Smooth muscle cell (in vitro differentiated cells): ENCODE measurements at regions not wholly inside any gene's neighbourhood (a gene's known extent, or its start where the extent isn't known, plus 50 kb on each side); places are given as distances from the start of the nearest gene placed in this dataset.

Experiments
- DNase-seq: peaks from one replicate; lab custom pipeline; 2025; ENCODE audit not compliant: unreplicated experiment; lab: John Stamatoyannopoulos, UW
- H2AFZ ChIP-seq: fragments of 200-600 bp; sonication (generic); 2 replicates; pipeline ENCODE4 v1.6.0; 2016; ENCODE audit warnings: antibody characterized with exemption, low read depth, mild to moderate bottlenecking
- H3F3A ChIP-seq: fragments of 200-600 bp; sonication (generic); 2 replicates; pipeline ENCODE4 v1.6.0; 2017; ENCODE audit warnings: antibody characterized with exemption, low read depth
- H3K27ac ChIP-seq: fragments of 200-600 bp; sonication (generic); 2 replicates; pipeline ENCODE4 v1.5.1; 2016; ENCODE audit warnings: low read depth, mild to moderate bottlenecking
- H3K27me3 ChIP-seq: fragments of 200-600 bp; sonication (generic); 2 replicates; pipeline ENCODE4 v1.6.1; 2016; ENCODE audit warnings: low read depth, mild to moderate bottlenecking
- H3K36me3 ChIP-seq: fragments of 200-600 bp; sonication (generic); 2 replicates; pipeline ENCODE4 v1.5.1; 2016; ENCODE audit warnings: low read depth
- H3K4me1 ChIP-seq: fragments of 200-600 bp; sonication (generic); 2 replicates; pipeline ENCODE4 v1.5.1; 2016; ENCODE audit warnings: low read depth
- H3K4me2 ChIP-seq: fragments of 200-600 bp; sonication (generic); 2 replicates; pipeline ENCODE4 v1.6.0; 2016; ENCODE audit warnings: mild to moderate bottlenecking
- H3K4me3 ChIP-seq: fragments of 200-600 bp; sonication (generic); 2 replicates; pipeline ENCODE4 v1.5.1; 2016; ENCODE audit warnings: mild to moderate bottlenecking
- H3K79me2 ChIP-seq: fragments of 200-600 bp; sonication (generic); 2 replicates; pipeline ENCODE4 v1.6.0; 2016; ENCODE audit warnings: low read depth, mild to moderate bottlenecking
- H3K9ac ChIP-seq: fragments of 200-600 bp; sonication (generic); 2 replicates; pipeline ENCODE4 v1.6.0; 2016; ENCODE audit warnings: low read depth
- H3K9me3 ChIP-seq: fragments of 200-600 bp; sonication (generic); replicated peaks from 2 replicates; pipeline ENCODE4 v1.5.1; 2016; ENCODE audit warnings: low read depth
- H4K20me1 ChIP-seq: fragments of 200-600 bp; sonication (generic); 2 replicates; pipeline ENCODE4 v1.6.0; 2016; ENCODE audit warnings: low read depth
- WGBS: methylation state at CpG from one replicate; pipeline ENCODE4 v1.1.7; 2016; ENCODE audit warnings: low lambda C conversion rate; 5-methylcytosine and 5-hydroxymethylcytosine counted together
- TF ChIP-seq, protein P1 (sequence below): fragments of 200-600 bp; sonication (generic); IDR thresholded peaks from 2 replicates; pipeline ENCODE4 v1.5.1; 2017; ENCODE audit warnings: borderline replicate concordance, mild to moderate bottlenecking, antibody characterized with exemption; ENCODE audit not compliant: insufficient read depth, poor library complexity, severe bottlenecking

DNA sequence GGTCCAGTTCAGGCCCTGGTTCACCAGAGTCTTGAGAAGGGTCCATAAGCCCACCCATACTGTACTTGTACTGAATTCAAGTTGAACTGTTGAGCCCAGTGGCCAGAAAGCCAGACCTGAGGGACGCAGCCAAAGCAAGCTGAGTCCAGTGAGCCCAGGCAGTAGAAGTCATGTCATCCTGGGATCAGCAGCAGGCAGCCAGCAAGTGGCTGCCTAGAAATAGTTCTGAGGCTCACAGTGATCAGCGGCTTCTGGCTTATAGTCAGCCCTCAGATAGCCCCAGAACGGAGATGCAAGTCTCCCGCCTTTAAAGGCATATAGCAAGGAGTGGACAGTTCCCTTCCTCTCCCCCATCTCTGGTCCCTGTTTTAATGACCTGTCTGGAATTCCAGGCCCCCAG lies 347.1 kb downstream of the FBXW7 start:
- H3K27ac ChIP-seq = no peak overlapping the region
- no peaks in the 10 kb centered on the region for H3K4me1 ChIP-seq
- H3K36me3 ChIP-seq = no peaks in the 10 kb centered on the region
- no peaks in the 10 kb centered on the region for H3F3A ChIP-seq
- no peak overlapping the region for H3K4me3 ChIP-seq
- no peak overlapping the region for H3K9ac ChIP-seq
- no peaks in the 10 kb centered on the region for H4K20me1 ChIP-seq
- H2AFZ ChIP-seq = no peak overlapping the region
- 51% methylated on average over 4 of the region's 4 CpGs for WGBS
- DNase-seq = no peak
- TF ChIP-seq, protein P1, sequence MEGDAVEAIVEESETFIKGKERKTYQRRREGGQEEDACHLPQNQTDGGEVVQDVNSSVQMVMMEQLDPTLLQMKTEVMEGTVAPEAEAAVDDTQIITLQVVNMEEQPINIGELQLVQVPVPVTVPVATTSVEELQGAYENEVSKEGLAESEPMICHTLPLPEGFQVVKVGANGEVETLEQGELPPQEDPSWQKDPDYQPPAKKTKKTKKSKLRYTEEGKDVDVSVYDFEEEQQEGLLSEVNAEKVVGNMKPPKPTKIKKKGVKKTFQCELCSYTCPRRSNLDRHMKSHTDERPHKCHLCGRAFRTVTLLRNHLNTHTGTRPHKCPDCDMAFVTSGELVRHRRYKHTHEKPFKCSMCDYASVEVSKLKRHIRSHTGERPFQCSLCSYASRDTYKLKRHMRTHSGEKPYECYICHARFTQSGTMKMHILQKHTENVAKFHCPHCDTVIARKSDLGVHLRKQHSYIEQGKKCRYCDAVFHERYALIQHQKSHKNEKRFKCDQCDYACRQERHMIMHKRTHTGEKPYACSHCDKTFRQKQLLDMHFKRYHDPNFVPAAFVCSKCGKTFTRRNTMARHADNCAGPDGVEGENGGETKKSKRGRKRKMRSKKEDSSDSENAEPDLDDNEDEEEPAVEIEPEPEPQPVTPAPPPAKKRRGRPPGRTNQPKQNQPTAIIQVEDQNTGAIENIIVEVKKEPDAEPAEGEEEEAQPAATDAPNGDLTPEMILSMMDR = no peak
- no peaks in the 10 kb centered on the region for H3K79me2 ChIP-seq
- H3K9me3 ChIP-seq = no peaks in the 10 kb centered on the region
- H3K27me3 ChIP-seq = no peaks in the 10 kb centered on the region
- no peak overlapping the region for H3K4me2 ChIP-seq

DNA sequence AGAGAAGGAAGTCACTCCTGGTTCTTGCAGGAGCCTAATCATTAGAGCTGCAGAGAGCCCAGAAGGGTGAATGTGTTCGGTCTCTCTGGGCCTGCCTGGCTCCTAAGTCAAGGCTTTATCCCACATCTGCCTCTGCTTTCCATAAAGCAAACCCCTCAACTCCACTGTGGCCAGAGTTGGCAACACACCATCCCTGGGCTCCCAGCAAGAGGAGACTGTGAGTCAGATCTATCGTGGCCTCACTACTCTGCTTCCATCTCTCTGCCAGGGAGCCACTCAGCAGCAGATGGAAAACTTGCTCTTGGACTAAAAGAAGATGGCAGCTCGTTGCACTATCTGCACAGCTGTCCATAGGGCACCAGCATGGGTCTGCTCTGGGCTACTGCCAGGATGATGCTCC lies 348.2 kb downstream of the FBXW7 start:
- H3F3A ChIP-seq = no peaks in the 10 kb centered on the region
- no peaks in the 10 kb centered on the region for H4K20me1 ChIP-seq
- H3K36me3 ChIP-seq = no peaks in the 10 kb centered on the region
- 90% methylated on average over 3 of the region's 3 CpGs for WGBS
- H3K9me3 ChIP-seq = no peaks in the 10 kb centered on the region
- TF ChIP-seq, protein P1 = no peak
- no peak overlapping the region for H2AFZ ChIP-seq
- no peaks in the 10 kb centered on the region for H3K4me1 ChIP-seq
- H3K27me3 ChIP-seq = no peaks in the 10 kb centered on the region
- no peak overlapping the region for H3K27ac ChIP-seq
- H3K9ac ChIP-seq = no peak overlapping the region
- H3K4me3 ChIP-seq = no peak overlapping the region
- H3K79me2 ChIP-seq = no peaks in the 10 kb centered on the region
- no peak for DNase-seq
- H3K4me2 ChIP-seq = no peak overlapping the region

DNA sequence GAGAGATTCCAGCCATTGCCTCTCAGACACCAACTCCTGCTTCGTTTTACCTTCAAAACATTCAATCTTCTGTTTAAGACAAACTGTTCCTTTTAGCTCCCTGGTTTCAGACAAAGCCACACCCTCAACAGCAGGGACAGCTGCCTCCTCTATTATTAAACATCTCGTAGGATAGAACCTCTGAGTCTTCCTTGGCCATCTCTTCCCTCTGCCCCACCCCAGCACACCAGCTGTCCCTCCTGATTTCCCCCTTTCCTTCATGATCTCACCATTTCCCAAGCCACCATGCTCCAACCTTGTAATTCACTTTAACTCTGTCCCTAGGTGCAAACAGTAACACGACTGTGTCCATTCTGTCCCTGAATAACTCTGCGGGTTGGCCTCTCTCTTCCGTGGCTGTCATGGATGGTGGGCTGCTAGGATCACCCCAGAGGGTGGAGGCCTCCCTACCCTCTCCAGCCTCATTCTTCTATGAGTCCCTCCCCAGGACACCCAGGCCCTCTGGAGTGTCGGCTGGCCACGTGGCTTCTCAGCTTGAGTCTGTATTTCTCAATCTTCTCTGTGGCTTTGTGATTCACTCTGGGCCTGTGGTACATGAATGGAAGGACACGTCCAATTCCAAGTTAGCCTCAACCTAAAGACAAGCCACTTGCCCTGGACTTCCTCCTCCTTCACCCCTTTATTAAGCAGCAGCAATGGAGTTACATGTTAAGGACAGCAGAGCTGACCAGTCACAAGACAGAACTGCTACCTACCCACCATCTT lies 349.9 kb downstream of the FBXW7 start:
- H3K4me2 ChIP-seq = no peak overlapping the region
- TF ChIP-seq, protein P1 = no peak
- no peaks in the 10 kb centered on the region for H3K9me3 ChIP-seq
- no peak for DNase-seq
- H3K4me1 ChIP-seq = no peaks in the 10 kb centered on the region
- no peak overlapping the region for H3K27ac ChIP-seq
- H2AFZ ChIP-seq = no peak overlapping the region
- no peak overlapping the region for H3K4me3 ChIP-seq
- no peaks in the 10 kb centered on the region for H3K79me2 ChIP-seq
- H3K9ac ChIP-seq = no peak overlapping the region
- WGBS = 85% methylated on average over 8 of the region's 8 CpGs
- no peaks in the 10 kb centered on the region for H3F3A ChIP-seq
- no peaks in the 10 kb centered on the region for H4K20me1 ChIP-seq
- no peaks in the 10 kb centered on the region for H3K27me3 ChIP-seq
- no peaks in the 10 kb centered on the region for H3K36me3 ChIP-seq

DNA sequence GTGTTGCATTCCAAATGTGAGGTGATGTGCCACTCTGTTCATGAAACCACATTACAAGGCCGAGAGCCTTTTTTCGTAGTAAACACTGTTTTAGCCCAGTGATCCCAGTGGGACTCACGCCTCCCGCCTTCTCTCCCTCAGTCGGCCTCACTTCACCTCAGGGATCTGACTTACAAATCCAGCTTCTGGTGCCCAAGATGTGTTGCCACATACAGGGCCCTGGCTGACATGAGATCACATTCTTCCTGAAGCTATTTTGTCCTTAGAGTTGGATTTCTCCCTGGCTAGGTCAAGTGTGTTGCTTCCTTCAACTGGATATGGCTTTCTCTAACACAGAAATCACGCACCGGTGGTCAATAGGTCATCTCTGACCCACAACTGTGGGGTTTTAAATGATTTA lies 354.7 kb downstream of the FBXW7 start:
- Histone ChIP-seq H3K36me3 (no peaks in the 10 kb centered on the region), H2AFZ (no peak overlapping the region), H3K4me3 (no peak overlapping the region), H4K20me1 (no peaks in the 10 kb centered on the region), H3F3A (no peaks in the 10 kb centered on the region), H3K9me3 (no peaks in the 10 kb centered on the region), H3K79me2 (no peaks in the 10 kb centered on the region), H3K27me3 (no peaks in the 10 kb centered on the region), H3K4me1 (no peaks in the 10 kb centered on the region), H3K9ac (no peak overlapping the region), H3K27ac (no peak overlapping the region), H3K4me2 (no peak overlapping the region)
- TF ChIP-seq, protein P1 = no peak
- WGBS = 84% methylated on average over 7 of the region's 7 CpGs
- no peak for DNase-seq
